Vagina (tissue), 2 donors: ENCODE measurements at regions not wholly inside any gene's neighbourhood (a gene's known extent, or its start where the extent isn't known, plus 50 kb on each side); places are given as distances from the start of the nearest gene placed in this dataset.

Experiments used
- DNase-seq, 2 donors: peaks; one replicate each; pipeline ENCODE4 v3.0.0-alpha.2; 2017; ENCODE audit errors: extremely low spot score in 2 of 2
- H3K27ac ChIP-seq: fragments of 200-600 bp; sonication (generic); one replicate; pipeline ENCODE4 v1.5.1; 2019
- H3K27me3 ChIP-seq: fragments of 200-600 bp; sonication (generic); one replicate; pipeline ENCODE4 v1.5.1; 2019
- H3K36me3 ChIP-seq, 2 donors: fragments of 200-600 bp; sonication (generic); one replicate each; pipeline ENCODE4 v1.5.1; 2017 to 2019
- H3K4me1 ChIP-seq: fragments of 200-600 bp; sonication (generic); one replicate; pipeline ENCODE4 v1.5.1; 2019
- H3K4me3 ChIP-seq, 2 donors: fragments of 200-600 bp; sonication (generic); 1 replicate in 1 of 2; 2 replicates in 1 of 2; pipeline ENCODE4 v1.5.1; 2016 to 2019
- H3K9me3 ChIP-seq: fragments of 200-600 bp; sonication (generic); one replicate; pipeline ENCODE4 v1.5.1; 2019
- POLR2A ChIP-seq, 2 donors: fragments of 450-650 bp; IDR thresholded peaks; one replicate each; pipeline ENCODE4 v1.6.1; 2017; ENCODE audit warnings: antibody characterized with exemption in 2 of 2, mild to moderate bottlenecking in 2 of 2, moderate library complexity in 2 of 2
- POLR2AphosphoS5 ChIP-seq, 2 donors: sonication (generic); formaldehyde crosslinking; IDR thresholded peaks; one replicate each; pipeline ENCODE4 v1.9.0; 2017; ENCODE audit warnings: antibody characterized with exemption in 2 of 2, mild to moderate bottlenecking in 2 of 2, low read depth in 1 of 2; ENCODE audit not compliant: insufficient read depth in 1 of 2
- intact Hi-C: fragments of 100-400 bp; cut with DNase I; formaldehyde crosslinking; loops from one replicate; pipeline ENCODE4 v1.15.1; 2023
- TF ChIP-seq, protein P1 (sequence below), 3 experiments: fragments of 450-650 bp in 2 of 3; fragments of 200-600 bp in 1 of 3; sonication (generic) in 1 of 3; IDR thresholded peaks; one replicate each; pipeline ENCODE4 v1.5.1; 2017 to 2019; ENCODE audit warnings: antibody characterized with exemption in 3 of 3, mild to moderate bottlenecking in 2 of 3, moderate library complexity in 2 of 3

DNA sequence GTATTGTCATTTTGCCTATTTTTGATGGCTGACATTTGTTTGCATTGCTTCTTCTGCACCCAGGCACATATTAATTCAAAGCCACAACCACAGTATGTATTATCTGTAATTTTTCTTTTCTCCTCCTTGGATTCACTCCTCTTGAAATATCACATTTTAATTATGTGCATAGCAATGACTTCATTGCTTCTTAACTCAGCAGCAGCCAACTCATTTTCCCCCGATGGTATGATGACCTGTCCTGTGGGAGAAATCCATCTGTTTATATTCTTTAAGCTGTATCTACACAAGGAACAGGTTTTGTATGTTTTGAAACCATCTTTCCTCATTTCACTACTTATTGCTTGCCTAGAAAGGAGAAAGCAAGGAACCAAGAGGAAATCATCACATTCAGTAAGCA, 588.8 kb downstream of the INHBA start:
- no peaks in the 10 kb centered on the region for H3K9me3 ChIP-seq
- intact Hi-C loops, result no loop called here
- no peak for TF ChIP-seq POLR2AphosphoS5 (IDR thresholded peaks at IDR 0.05; ENCODE audit: insufficient read depth in 1 of 2, low read depth in 1 of 2)
- TF ChIP-seq, protein P1, sequence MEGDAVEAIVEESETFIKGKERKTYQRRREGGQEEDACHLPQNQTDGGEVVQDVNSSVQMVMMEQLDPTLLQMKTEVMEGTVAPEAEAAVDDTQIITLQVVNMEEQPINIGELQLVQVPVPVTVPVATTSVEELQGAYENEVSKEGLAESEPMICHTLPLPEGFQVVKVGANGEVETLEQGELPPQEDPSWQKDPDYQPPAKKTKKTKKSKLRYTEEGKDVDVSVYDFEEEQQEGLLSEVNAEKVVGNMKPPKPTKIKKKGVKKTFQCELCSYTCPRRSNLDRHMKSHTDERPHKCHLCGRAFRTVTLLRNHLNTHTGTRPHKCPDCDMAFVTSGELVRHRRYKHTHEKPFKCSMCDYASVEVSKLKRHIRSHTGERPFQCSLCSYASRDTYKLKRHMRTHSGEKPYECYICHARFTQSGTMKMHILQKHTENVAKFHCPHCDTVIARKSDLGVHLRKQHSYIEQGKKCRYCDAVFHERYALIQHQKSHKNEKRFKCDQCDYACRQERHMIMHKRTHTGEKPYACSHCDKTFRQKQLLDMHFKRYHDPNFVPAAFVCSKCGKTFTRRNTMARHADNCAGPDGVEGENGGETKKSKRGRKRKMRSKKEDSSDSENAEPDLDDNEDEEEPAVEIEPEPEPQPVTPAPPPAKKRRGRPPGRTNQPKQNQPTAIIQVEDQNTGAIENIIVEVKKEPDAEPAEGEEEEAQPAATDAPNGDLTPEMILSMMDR (IDR thresholded peaks at IDR 0.05), result no peak
- no peak for TF ChIP-seq POLR2A (IDR thresholded peaks at IDR 0.05)
- H3K4me3 ChIP-seq, result no peak overlapping the region
- no peak for DNase-seq
- H3K27me3 ChIP-seq, result no peaks in the 10 kb centered on the region
- H3K4me1 ChIP-seq, result no peaks in the 10 kb centered on the region
- H3K27ac ChIP-seq, result no peak overlapping the region
- H3K36me3 ChIP-seq, result no peaks in the 10 kb centered on the region

DNA sequence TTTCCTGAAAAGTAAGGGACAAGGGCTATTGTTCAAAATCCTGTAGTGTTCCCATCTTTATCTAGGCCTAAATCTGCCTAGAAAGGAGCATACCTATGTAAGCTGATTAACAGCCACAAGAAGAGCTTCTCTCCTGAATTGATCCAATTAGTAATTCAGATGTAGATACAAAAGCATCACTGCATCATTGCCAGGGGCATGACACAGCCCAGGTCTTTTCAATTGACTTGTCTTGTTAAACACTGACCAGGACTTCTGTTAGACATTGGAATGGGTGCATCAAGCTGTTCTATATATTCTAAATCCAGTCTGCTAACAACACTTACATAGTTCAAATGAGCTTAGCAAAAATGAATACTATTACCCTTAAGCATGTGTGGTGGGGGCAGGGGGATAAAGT, 589.2 kb downstream of the INHBA start:
- H3K9me3 ChIP-seq, result no peaks in the 10 kb centered on the region
- H3K4me1 ChIP-seq, result no peaks in the 10 kb centered on the region
- no peak overlapping the region for H3K4me3 ChIP-seq
- TF ChIP-seq, protein P1 (IDR thresholded peaks at IDR 0.05), result no peak
- TF ChIP-seq POLR2AphosphoS5 (IDR thresholded peaks at IDR 0.05; ENCODE audit: insufficient read depth in 1 of 2, low read depth in 1 of 2) (no peak), POLR2A (IDR thresholded peaks at IDR 0.05) (no peak)
- no peaks in the 10 kb centered on the region for H3K36me3 ChIP-seq
- intact Hi-C loops, result loop anchor here (1.0 kb wide), 1 partner anchor 24 kb away; no protein-coding TSS in a partner anchor
- no peak for DNase-seq
- H3K27me3 ChIP-seq, result no peaks in the 10 kb centered on the region
- no peak overlapping the region for H3K27ac ChIP-seq

DNA sequence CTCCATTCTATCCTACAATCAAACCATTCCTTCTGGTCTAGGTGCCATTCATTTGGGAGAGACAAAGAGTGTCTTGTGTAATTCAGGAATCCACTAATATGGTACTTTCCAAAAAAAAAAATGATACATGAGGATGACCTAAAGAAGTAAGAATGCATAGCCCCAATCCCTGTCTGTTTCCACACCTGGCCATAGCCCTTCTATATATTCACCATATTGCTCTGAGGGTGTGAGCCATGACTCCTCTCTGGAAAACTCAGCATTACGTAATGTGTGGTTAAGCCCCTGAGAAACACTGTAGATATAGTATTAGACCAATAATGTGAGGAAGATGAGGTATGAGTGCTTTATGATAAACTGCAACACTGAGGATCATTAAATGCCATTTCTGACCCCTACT, 592.7 kb downstream of the INHBA start:
- no peak overlapping the region for H3K27ac ChIP-seq
- no peak overlapping the region for H3K4me3 ChIP-seq
- no peaks in the 10 kb centered on the region for H3K36me3 ChIP-seq
- H3K27me3 ChIP-seq, result no peaks in the 10 kb centered on the region
- intact Hi-C loops, result no loop called here
- DNase-seq, result no peak
- no peaks in the 10 kb centered on the region for H3K9me3 ChIP-seq
- peaks cover 9% of the 10 kb centered on the region for H3K4me1 ChIP-seq
- TF ChIP-seq, protein P1 (IDR thresholded peaks at IDR 0.05), result no peak
- TF ChIP-seq POLR2AphosphoS5 (IDR thresholded peaks at IDR 0.05; ENCODE audit: insufficient read depth in 1 of 2, low read depth in 1 of 2), result no peak

DNA sequence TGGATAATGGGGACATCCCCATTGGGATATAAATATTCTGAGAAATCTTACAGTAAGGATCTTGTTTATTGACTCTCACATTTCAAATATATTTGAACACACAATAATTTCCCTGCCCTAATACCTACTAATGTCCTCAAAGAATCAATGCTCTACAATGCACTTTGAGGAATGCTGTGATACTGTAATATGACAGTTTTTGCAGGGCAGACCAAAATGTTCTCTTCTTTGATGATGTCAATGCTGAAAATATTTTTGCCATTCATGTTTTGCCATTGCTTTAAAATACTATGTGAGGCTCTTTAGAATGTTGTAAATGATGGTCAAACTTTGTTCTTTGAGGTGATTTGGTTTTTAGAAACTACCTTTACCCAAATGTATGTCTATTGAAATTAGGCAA, 594.1 kb downstream of the INHBA start:
- Histone ChIP-seq H3K27ac (no peak overlapping the region), H3K36me3 (no peaks in the 10 kb centered on the region), H3K4me3 (no peak overlapping the region), H3K9me3 (no peaks in the 10 kb centered on the region), H3K4me1 (peaks cover 9% of the 10 kb centered on the region), H3K27me3 (no peaks in the 10 kb centered on the region)
- intact Hi-C loops, result no loop called here
- no peak for DNase-seq
- no peak for TF ChIP-seq POLR2A (IDR thresholded peaks at IDR 0.05)
- TF ChIP-seq POLR2AphosphoS5 (IDR thresholded peaks at IDR 0.05; ENCODE audit: insufficient read depth in 1 of 2, low read depth in 1 of 2), result no peak
- TF ChIP-seq, protein P1 (IDR thresholded peaks at IDR 0.05), result no peak

DNA sequence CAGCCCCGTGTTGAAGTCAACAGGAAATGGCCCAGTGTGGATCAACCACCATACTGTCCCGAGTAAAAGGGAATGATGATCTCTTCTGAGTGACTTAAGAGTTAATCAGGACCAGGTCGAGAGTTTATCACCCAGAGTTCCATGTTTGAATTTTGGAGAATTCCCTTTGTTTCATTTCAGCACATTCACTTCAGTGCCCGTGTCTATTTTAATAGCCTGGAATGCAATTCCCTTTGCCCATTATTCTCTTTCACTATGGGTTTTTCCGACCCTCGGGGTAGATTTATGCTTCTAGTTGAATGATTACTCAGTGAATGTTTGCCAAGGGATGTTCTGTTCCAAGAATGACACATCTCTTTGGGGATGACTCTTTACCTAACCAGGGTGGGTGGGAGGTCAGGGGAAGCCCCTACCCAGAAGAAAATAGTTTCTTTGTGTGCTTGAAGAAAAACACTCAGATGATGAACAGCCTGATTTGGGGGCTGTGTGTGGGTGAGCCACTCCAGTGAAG, 594.9 kb downstream of the INHBA start:
- H3K4me3 ChIP-seq, result no peak overlapping the region
- no peak for DNase-seq
- no peaks in the 10 kb centered on the region for H3K9me3 ChIP-seq
- H3K27me3 ChIP-seq, result no peaks in the 10 kb centered on the region
- intact Hi-C loops, result no loop called here
- H3K4me1 ChIP-seq, result peaks cover 9% of the 10 kb centered on the region
- H3K27ac ChIP-seq, result no peak overlapping the region
- no peaks in the 10 kb centered on the region for H3K36me3 ChIP-seq
- no peak for TF ChIP-seq POLR2AphosphoS5 (IDR thresholded peaks at IDR 0.05; ENCODE audit: insufficient read depth in 1 of 2, low read depth in 1 of 2)
- TF ChIP-seq, protein P1 (IDR thresholded peaks at IDR 0.05), result no peak
- no peak for TF ChIP-seq POLR2A (IDR thresholded peaks at IDR 0.05)
